Retinal pigment epithelial cell (primary cell): ENCODE measurements at regions not wholly inside any gene's neighbourhood (a gene's known extent, or its start where the extent isn't known, plus 50 kb on each side); places are given as distances from the start of the nearest gene placed in this dataset.

ENCODE experiments used
- DNase-seq: peaks from one replicate; pipeline ENCODE4 v3.0.0-alpha.2; 2010; ENCODE audit warnings: low read depth
- H3K4me3 ChIP-seq: 2 replicates; pipeline ENCODE4 v1.5.1; 2011; ENCODE audit warnings: mild to moderate bottlenecking, low read length, control low read depth, moderate library complexity
- CTCF ChIP-seq: conservative IDR thresholded peaks from 2 replicates; pipeline ENCODE4 v1.5.1; 2011; ENCODE audit warnings: low read depth, low read length, control low read depth, inconsistent platforms

GRCh38 chr12:131636266-131636665, 74.6 kb upstream of the SFSWAP start:
- TF ChIP-seq CTCF: no peak
- no peak overlapping the region for H3K4me3 ChIP-seq
- DNase-seq: no peak

GRCh38 chr12:131636940-131637750, 73.7 kb upstream of the SFSWAP start:
- TF ChIP-seq CTCF: no peak

GRCh38 chr12:131637986-131638385, 72.9 kb upstream of the SFSWAP start:
- no peak for TF ChIP-seq CTCF
- DNase-seq: no peak
- no peak overlapping the region for H3K4me3 ChIP-seq

More at GRCh38 chr12:131636940-131637750, 73.7 kb upstream of the SFSWAP start:
- no peak for DNase-seq
- no peak overlapping the region for H3K4me3 ChIP-seq

GRCh38 chr12:131639270-131639940, 71.5 kb upstream of the SFSWAP start:
- no peak for DNase-seq
- TF ChIP-seq CTCF: no peak
- H3K4me3 ChIP-seq: no peak overlapping the region

- no peak for TF ChIP-seq CTCF
- no peak overlapping the region for H3K4me3 ChIP-seq
- DNase-seq: no peak
Measured at GRCh38 chr12:131640525-131640924, 70.4 kb upstream of the SFSWAP start.

- TF ChIP-seq CTCF: no peak
- no peak for DNase-seq
- H3K4me3 ChIP-seq: no peak overlapping the region
Measured at GRCh38 chr12:131641315-131641714, 69.6 kb upstream of the SFSWAP start.
